ENCODE measurements at regions not wholly inside any gene's neighbourhood (a gene's known extent, or its start where the extent isn't known, plus 50 kb on each side); places are given as distances from the start of the nearest gene placed in this dataset.

DNA sequence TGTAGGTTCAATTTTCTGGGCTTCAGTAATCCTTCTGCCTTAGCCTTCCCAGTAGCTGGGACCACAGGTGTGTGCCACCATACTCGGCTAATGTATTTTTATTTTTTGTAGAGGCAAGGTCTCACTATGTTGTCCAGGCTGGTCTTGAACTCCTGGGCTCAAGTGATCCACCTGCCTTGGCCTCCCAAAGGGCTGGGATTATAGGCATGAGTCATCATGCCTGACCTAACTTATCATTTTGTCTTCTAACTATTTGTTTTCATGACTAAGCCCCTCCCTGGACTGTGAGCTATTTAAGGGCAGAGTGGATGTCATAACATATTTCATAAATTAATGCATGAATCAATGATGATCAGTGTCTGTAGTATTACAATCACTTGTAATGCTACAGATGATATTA, 56.1 kb upstream of the PIAS1 start:
- DNase-seq (ENCODE audit: low read depth) = no peak
- no peak for TF ChIP-seq CTCF (IDR thresholded peaks at IDR 0.05; ENCODE audit: low read depth, low read length, missing control alignments)
- in situ Hi-C loops (cut with HindIII; ENCODE audit: low sequenced_read_pairs) = no loop called here
- no peak overlapping the region for H3K4me3 ChIP-seq (ENCODE audit: low read depth, low read length)

DNA sequence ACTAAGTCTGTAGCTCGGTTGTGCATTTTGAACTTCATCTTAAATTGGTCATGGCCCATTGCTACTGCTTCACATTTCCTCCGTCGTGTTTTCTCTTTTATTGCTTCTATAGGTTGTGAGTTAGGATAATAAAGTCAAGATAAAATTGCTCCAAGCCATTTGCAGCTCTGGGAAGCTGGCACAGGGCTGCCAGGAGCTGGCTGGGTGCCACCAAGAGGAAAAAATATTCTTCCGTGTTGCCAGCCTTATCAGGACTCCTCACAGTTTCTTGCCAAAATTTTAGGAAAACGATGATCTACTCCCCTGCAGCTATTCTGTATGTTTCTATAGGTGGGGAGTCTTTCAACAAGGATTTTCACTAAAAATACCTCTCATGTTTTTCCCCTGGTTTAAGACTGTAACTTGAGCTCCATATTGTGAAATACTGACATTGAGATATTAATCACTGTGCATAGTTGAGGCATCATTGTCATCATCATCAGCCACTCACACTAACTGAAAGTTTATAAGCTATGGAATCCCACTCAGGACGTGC, 55.4 kb upstream of the PIAS1 start:
- no peak for TF ChIP-seq CTCF (IDR thresholded peaks at IDR 0.05; ENCODE audit: low read depth, low read length, missing control alignments)
- H3K4me3 ChIP-seq (ENCODE audit: low read depth, low read length) = no peak overlapping the region
- DNase-seq (ENCODE audit: low read depth) = no peak
- in situ Hi-C loops (cut with HindIII; ENCODE audit: low sequenced_read_pairs) = no loop called here

DNA sequence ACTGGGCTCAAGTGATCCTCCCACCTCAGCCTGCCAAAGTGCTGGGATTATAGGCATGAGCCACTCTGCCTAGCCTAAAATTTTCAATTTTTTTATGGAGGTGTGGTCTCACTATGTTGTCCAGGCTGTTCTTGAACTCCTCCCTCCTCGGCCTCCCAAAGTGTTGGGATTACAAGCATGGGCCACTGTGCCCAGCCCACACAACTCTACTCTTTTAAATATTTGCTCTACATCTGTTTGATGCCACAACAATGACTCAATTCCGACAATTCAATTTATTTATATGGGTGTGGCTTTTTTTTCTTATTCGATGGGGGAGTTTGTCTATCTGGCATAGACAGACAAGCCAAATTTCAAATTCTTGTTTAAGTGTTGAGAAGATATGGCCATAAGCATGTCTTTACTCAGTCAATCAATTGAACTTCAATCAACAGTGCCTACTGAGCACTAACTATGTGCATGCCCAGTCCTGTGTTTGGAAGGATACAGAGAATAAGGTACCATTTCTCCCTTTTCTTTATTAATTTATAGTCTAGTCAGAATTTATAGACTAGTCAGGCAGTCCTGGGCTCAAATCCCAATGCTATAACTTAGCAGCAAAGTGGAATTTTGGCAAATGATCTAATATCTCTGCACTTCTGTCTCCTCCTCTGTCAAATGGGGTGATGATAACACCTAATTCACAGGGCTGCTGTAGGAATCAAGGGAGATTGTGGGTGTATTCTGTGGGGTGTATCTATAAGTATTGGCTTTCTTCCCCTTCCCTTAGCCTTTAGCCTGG, 54.6 kb upstream of the PIAS1 start:
- TF ChIP-seq CTCF (IDR thresholded peaks at IDR 0.05; ENCODE audit: low read depth, low read length, missing control alignments) = no peak
- no peak overlapping the region for H3K4me3 ChIP-seq (ENCODE audit: low read depth, low read length)
- in situ Hi-C loops (cut with HindIII; ENCODE audit: low sequenced_read_pairs) = no loop called here
- no peak for DNase-seq (ENCODE audit: low read depth)

DNA sequence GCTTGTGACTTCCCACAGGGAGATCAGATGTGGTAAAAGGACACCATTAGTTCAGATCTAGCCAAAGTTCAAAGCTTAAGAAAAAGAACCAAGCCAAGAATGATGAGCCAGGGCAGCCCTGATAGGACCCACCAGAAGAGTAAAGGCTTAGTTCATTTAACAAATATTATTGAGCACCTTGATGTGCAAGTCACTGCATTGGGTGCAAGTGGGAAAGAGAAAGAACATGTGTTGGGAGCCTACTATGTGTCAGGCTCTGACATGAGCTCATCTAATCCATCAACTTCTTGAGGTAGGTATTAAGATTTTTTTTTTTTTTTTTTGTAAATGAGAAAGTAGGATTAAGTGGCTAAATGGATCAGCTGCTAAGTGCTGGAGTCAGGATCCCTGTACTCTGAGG, 53.4 kb upstream of the PIAS1 start:
- H3K4me3 ChIP-seq (ENCODE audit: low read depth, low read length) = no peak overlapping the region
- no peak for TF ChIP-seq CTCF (IDR thresholded peaks at IDR 0.05; ENCODE audit: low read depth, low read length, missing control alignments)
- in situ Hi-C loops (cut with HindIII; ENCODE audit: low sequenced_read_pairs) = no loop called here
- no peak for DNase-seq (ENCODE audit: low read depth)

DNA sequence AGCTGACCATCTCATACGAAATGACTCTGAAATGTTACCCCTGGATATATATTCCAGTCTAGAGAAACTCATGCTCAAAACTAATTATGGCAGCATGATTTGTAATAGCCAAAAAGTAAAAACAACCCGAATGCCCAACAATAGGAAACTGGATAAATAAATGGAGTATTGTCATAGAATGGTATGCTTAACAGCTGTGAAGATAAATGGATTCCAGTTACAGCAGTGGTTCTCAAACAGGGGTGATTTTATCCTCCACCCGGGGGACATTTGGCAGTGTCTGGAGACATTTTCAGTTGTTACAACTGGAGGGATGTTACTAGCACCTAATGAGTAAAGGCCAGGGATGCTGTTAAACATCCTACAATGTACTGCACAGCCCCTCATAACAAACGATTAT, 52.3 kb upstream of the PIAS1 start:
- TF ChIP-seq CTCF (IDR thresholded peaks at IDR 0.05; ENCODE audit: low read depth, low read length, missing control alignments) = no peak
- DNase-seq (ENCODE audit: low read depth) = no peak
- H3K4me3 ChIP-seq (ENCODE audit: low read depth, low read length) = no peak overlapping the region
- in situ Hi-C loops (cut with HindIII; ENCODE audit: low sequenced_read_pairs) = no loop called here

- H3K4me3 ChIP-seq (ENCODE audit: low read depth, low read length) = no peak overlapping the region
- in situ Hi-C loops (cut with HindIII; ENCODE audit: low sequenced_read_pairs) = no loop called here
- DNase-seq (ENCODE audit: low read depth) = no peak
- TF ChIP-seq CTCF (IDR thresholded peaks at IDR 0.05; ENCODE audit: low read depth, low read length, missing control alignments) = no peak
Measured at GRCh38 chr15:68003297-68003696, 50.8 kb upstream of the PIAS1 start.

Data from astrocyte of the cerebellum (primary cell).